Lower lobe of right lung (tissue), 2 donors: ENCODE measurements at regions not wholly inside any gene's neighbourhood (a gene's known extent, or its start where the extent isn't known, plus 50 kb on each side); places are given as distances from the start of the nearest gene placed in this dataset.

Source experiments
- ATAC-seq, 2 donors: fragments of 200-7000 bp; cut with Tn5 transposase; one replicate each; pipeline ENCODE4 v1.9.1; 2020 to 2022; ENCODE audit warnings: mild to moderate bottlenecking in 2 of 2, moderate library complexity in 2 of 2
- DNase-seq: peaks from one replicate; pipeline ENCODE4 v3.0.0-alpha.2; 2020
- H3K27ac ChIP-seq: fragments of 200-600 bp; one replicate; pipeline ENCODE4 v1.8.0; 2022
- H3K27me3 ChIP-seq: fragments of 200-600 bp; one replicate; pipeline ENCODE4 v1.8.0; 2022; ENCODE audit warnings: low read depth
- H3K36me3 ChIP-seq: fragments of 200-600 bp; one replicate; pipeline ENCODE4 v1.8.0; 2022; ENCODE audit warnings: mild to moderate bottlenecking
- H3K4me1 ChIP-seq: fragments of 200-600 bp; one replicate; pipeline ENCODE4 v1.8.0; 2022
- H3K4me3 ChIP-seq: fragments of 200-600 bp; one replicate; pipeline ENCODE4 v1.8.0; 2022; ENCODE audit warnings: mild to moderate bottlenecking
- H3K9me3 ChIP-seq: fragments of 200-600 bp; one replicate; pipeline ENCODE4 v1.8.0; 2022
- intact Hi-C: fragments of 100-400 bp; cut with DNase I; formaldehyde crosslinking; loops from one replicate; pipeline ENCODE4 v1.11.0; 2022
- TF ChIP-seq, protein P1 (sequence below): fragments of 200-600 bp; IDR thresholded peaks from one replicate; pipeline ENCODE4 v1.8.0; 2022; ENCODE audit warnings: antibody characterized with exemption, mild to moderate bottlenecking
- donor health status: DM: no; HTN: yes; CAD: no; lungs with severe emphysema.

DNA sequence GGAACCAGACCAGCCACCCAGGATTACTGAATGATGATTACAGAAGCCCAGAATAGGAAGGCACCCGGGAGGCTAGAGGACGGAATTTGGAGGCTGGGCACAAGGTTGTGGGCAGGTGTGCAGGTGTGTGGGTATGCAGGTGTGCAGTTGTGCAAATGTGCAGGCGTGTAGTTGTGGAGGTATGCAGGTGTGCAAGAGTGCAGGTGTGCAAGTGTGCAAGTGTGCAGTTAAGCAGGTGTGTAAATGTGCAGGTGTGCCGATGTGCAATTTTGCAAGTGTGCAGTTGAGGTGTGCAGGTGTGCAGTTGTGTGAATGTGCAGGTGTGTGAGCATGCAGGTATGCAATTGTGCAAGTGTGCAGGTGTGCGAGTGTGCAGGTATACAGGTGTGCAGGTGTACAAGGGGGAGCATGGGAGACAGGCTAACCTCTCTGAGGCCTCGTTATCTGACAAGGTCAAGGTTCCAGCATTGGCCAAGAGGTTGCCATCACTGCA, 131.8 kb downstream of the KCTD15 start:
- ATAC-seq, result no peak
- no peaks in the 10 kb centered on the region for H3K4me1 ChIP-seq

DNA sequence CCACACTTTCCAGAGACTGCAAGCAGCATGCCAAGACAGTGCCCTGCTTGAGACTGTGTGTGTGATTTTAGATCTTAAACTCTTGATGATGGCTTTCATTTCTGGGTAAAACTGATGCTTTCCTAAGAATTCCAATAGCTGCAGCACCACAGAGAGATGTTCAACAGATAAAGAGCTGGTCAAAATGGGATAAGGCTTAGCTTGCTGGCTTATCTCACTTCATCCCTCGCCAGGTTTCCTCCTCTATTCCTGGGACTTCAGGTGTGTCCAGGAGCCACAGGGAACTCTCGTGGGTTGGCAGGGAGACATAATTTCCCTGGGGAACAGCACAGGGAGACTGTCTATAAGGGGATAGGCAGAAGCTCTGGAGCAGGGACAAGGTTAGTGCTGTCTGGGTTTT, 137.3 kb downstream of the KCTD15 start:
- H3K4me1 ChIP-seq, result peaks cover 3% of the 10 kb centered on the region
- H3K36me3 ChIP-seq, result no peaks in the 10 kb centered on the region
- intact Hi-C loops, result no loop called here
- TF ChIP-seq, protein P1, sequence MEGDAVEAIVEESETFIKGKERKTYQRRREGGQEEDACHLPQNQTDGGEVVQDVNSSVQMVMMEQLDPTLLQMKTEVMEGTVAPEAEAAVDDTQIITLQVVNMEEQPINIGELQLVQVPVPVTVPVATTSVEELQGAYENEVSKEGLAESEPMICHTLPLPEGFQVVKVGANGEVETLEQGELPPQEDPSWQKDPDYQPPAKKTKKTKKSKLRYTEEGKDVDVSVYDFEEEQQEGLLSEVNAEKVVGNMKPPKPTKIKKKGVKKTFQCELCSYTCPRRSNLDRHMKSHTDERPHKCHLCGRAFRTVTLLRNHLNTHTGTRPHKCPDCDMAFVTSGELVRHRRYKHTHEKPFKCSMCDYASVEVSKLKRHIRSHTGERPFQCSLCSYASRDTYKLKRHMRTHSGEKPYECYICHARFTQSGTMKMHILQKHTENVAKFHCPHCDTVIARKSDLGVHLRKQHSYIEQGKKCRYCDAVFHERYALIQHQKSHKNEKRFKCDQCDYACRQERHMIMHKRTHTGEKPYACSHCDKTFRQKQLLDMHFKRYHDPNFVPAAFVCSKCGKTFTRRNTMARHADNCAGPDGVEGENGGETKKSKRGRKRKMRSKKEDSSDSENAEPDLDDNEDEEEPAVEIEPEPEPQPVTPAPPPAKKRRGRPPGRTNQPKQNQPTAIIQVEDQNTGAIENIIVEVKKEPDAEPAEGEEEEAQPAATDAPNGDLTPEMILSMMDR, result no peak
- ATAC-seq, result no peak
- no peak for DNase-seq
- H3K4me3 ChIP-seq, result no peak overlapping the region
- no peaks in the 10 kb centered on the region for H3K9me3 ChIP-seq
- no peaks in the 10 kb centered on the region for H3K27me3 ChIP-seq
- no peak overlapping the region for H3K27ac ChIP-seq

More for the DNA sequence above, 131.8 kb downstream of the KCTD15 start:
- no peak for DNase-seq
- Histone ChIP-seq H3K27me3 (no peaks in the 10 kb centered on the region), H3K4me3 (no peak overlapping the region), H3K9me3 (no peaks in the 10 kb centered on the region), H3K36me3 (no peaks in the 10 kb centered on the region), H3K27ac (no peak overlapping the region)
- TF ChIP-seq, protein P1, result no peak
- intact Hi-C loops, result no loop called here

DNA sequence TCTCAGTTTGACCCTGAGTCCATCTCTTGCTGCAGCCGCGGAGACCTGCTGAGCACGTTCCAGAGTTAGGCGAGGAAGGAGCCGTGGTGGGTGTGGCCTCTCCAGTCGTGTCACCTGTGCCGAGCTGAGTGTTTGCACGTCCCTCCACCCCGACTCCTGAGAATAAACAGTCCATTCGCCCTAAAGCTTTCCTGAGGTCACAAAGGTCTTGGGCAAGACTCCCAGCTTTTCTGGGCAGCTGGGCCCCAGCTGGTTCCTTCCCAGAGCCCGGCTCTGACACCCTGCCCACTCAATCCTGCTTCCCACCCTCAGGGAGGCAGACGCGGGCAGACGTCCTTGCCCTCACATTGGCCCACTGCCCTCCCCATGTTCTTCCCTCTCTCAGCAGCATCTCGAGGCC, 142.2 kb downstream of the KCTD15 start:
- Histone ChIP-seq H3K9me3 (no peaks in the 10 kb centered on the region), H3K27me3 (no peaks in the 10 kb centered on the region), H3K36me3 (no peaks in the 10 kb centered on the region), H3K4me3 (no peak overlapping the region), H3K27ac (no peak overlapping the region), H3K4me1 (peaks cover 3% of the 10 kb centered on the region)
- peak; percentile 62 to 76 for ATAC-seq
- TF ChIP-seq, protein P1, result no peak
- intact Hi-C loops, result no loop called here
- DNase-seq, result peak; percentile 69

DNA sequence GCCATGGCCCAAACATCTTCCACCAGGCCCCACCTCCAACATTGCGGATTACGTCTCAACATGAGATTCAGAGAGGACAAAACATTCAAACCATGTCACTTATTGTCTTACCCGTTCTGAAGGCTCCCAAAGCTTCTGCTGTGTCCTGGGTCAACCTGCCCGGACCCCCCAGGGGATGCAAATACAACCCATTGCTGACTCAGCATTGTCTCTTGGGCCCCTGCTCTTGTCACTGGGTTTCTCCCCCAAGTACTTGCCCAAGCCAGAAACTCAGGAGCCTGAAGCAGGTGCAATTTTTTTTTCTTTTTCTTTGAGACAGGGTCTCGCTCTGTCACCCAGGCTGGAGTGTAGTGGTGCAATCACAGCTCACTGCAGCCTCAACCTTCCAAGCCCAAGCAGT, 144.5 kb downstream of the KCTD15 start:
- Histone ChIP-seq H3K9me3 (no peaks in the 10 kb centered on the region), H3K27me3 (no peaks in the 10 kb centered on the region), H3K4me3 (no peak overlapping the region), H3K36me3 (no peaks in the 10 kb centered on the region), H3K4me1 (peaks cover 3% of the 10 kb centered on the region), H3K27ac (no peak overlapping the region)
- intact Hi-C loops, result no loop called here
- no peak for DNase-seq
- TF ChIP-seq, protein P1, result no peak
- ATAC-seq, result no peak

DNA sequence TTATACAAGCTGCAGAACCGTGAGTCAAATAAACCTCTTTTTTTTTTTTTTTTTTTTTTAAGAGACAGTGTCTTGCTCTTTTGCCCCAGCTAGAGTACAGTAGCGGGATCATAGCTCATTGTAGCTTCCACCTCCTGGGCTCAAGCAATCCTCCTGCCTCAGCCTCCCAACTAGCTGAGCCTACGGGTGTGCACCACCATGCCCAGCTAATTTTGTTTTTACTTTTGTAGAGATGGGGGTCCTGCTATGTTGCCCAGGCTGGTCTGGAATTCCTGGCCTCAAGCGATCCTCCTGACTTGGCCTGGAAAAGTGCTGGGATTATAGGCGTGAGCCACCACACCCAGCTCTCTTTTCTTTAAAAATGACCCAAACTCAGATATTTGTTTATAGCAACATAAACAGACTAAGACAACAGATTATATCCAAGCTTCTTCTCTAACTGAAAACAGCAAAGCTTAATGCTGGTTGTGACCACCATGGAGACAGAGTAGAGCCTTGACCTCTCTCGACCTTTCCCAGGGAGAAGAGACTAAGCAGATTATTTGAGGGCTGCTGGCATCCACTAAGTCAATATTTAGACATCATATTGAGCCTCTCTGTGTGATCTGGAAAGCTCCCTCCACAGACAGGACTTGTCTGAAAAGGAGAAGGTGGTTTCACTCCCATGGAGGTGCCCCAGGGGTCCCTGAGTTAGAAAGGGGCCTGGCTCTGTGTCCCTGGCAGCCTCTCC, 150.0 kb downstream of the KCTD15 start:
- intact Hi-C loops, result no loop called here
- no peaks in the 10 kb centered on the region for H3K27me3 ChIP-seq
- H3K4me3 ChIP-seq, result no peak overlapping the region
- no peak for DNase-seq
- H3K36me3 ChIP-seq, result no peaks in the 10 kb centered on the region
- TF ChIP-seq, protein P1, result no peak
- no peaks in the 10 kb centered on the region for H3K9me3 ChIP-seq
- H3K4me1 ChIP-seq, result no peaks in the 10 kb centered on the region
- ATAC-seq, result no peak
- no peak overlapping the region for H3K27ac ChIP-seq
